ENCODE measurements at regions not wholly inside any gene's neighbourhood (a gene's known extent, or its start where the extent isn't known, plus 50 kb on each side); places are given as distances from the start of the nearest gene placed in this dataset.
"Not testable (repeated sequence)": the region's sequence is repeated elsewhere in the genome, so short reads cannot be mapped to it uniquely, and the experiment has no call there.

DNA sequence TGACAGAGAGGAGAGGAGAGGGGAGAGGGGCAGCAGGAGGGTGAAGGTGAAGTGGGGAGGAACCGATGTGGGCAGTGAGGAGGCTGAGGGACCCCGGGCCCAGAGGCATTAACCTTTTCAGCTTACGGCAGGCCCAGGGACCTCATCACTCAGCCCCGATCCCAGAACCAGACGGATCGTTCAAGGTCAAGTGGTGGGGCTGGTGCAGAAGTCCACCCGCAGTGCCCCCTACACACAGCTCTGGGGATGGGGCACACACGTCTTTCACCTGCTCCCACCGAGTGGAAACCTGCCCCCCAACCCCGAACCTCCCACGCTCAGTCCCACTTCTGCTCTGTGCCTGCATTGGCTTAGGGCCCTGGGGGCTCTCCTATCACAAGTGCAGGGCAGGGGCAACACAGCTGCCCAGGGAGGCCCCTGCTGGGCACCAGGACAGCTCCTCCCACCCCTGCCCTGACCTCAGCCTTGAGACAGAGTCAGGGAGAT, 81.9 kb upstream of the GOLGA6L4 start:
- DNase-seq (ENCODE audit: low spot score), result not testable (repeated sequence)

GRCh38 chr15:84154314-84154713, 81.3 kb upstream of the GOLGA6L4 start:
- not testable (repeated sequence) for DNase-seq (ENCODE audit: low spot score)

GRCh38 chr15:84154787-84155186, 80.8 kb upstream of the GOLGA6L4 start:
- DNase-seq (ENCODE audit: low spot score), result not testable (repeated sequence)

GRCh38 chr15:84155792-84156587, 79.6 kb upstream of the GOLGA6L4 start:
- not testable (repeated sequence) for DNase-seq (ENCODE audit: low spot score)

DNA sequence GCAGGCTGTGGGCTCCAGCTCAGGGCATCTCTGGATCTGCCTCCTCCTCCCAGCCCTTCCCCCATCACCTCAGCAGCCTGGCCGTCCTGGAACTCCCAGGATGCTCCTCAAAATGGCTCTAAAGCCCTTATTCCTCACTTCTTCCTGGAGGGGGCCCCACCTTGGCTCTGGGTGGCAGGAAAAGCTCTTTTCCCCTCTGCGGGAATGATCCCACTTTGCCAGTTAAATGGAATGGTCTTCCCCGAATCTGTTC, 79.1 kb upstream of the GOLGA6L4 start:
- DNase-seq (ENCODE audit: low spot score), result not testable (repeated sequence)

GRCh38 chr15:84157056-84157632, 78.4 kb upstream of the GOLGA6L4 start:
- not testable (repeated sequence) for DNase-seq (ENCODE audit: low spot score)

- not testable (repeated sequence) for DNase-seq (ENCODE audit: low spot score)
Measured at GRCh38 chr15:84157857-84158256, 77.7 kb upstream of the GOLGA6L4 start.

DNA sequence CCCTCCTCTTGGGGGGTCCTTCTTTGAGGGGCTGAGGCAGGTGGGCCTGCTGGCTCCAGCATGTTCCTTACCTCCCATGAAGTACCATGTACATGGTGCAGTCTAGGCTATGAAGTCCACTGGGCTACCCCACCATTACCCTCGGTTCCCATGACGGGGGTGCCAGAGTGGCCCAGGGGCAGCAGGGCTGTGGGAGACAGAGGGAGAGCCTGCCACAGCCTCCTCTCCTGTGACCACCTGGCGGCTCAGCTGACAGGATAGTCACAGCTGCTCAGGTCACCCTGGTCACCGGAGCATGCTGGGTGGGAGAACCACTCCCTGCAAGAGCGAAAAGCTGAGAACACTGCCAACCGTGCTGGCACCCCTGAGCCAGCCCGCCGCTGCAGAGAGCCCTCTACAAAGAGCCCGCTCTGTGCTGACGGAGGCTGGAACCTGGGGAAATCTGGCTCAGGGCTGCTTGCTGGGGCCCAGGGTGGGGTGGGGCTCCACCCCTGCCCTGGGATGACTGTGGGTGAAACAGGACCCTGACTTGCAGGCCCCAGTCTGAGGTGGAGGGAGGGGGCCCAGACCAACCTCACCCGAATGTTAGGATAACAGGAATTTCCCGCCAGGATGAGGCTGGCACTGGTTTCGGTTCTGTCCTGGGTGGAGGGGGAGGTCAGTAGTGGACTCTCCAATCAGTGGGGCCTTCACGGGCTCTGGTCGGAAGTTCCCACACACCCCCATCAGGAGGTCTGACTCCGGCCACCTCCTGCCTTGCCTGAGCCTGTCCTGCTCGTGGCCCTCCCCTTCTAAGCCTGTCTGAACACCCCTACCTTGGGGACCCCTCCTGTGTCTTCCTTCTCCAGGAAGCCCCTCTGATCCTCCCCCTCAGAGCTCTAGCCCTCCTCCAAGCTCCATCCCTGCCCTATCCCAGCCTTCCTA, 76.0 kb upstream of the GOLGA6L4 start:
- not testable (repeated sequence) for DNase-seq (ENCODE audit: low spot score)

GRCh38 chr15:84164423-84165292, 70.9 kb upstream of the GOLGA6L4 start:
- DNase-seq (ENCODE audit: low spot score), result not testable (repeated sequence)

DNA sequence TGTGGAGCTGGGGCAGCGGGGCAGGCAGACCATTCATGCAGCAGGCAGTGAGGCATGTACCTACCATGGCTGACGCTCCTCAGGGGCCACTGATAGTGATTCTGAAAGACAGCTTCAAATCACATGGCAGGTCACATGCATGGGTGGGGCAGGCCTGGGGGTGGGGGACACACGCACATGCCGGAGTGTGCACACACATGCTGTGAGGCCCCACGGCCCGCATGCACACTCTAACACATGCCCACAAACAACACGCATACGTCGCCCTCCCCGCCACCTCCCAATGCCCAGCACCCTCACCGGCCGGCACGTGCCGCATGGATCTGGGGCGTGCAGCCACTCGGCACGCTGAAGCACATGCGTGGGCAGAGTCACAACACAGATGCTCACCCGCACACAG, 65.5 kb upstream of the GOLGA6L4 start:
- DNase-seq (ENCODE audit: low spot score), result not testable (repeated sequence)

DNA sequence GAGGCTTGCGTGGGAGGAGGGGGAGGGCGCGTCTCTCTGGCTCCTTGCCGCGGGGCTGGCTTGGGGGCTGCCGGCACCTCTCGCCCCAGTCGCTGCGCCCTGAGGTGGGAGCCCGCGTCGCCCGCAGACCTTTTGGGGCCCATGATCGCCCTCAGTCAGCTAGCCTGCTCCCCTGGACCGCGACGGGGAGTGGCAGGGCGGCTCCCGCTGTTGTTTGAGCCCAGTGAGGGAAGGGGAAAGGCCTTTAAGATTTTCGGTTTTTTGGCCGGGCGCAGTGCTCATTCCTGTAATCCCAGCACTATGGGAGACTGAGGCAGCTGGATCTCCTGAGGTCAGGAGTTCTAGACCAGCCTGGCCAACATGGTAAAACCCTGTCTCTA, 62.4 kb upstream of the GOLGA6L4 start:
- DNase-seq (ENCODE audit: low spot score), result not testable (repeated sequence)

All from putamen (tissue), 1 donor.